ENCODE measurements at regions not wholly inside any gene's neighbourhood (a gene's known extent, or its start where the extent isn't known, plus 50 kb on each side); places are given as distances from the start of the nearest gene placed in this dataset.

DNA sequence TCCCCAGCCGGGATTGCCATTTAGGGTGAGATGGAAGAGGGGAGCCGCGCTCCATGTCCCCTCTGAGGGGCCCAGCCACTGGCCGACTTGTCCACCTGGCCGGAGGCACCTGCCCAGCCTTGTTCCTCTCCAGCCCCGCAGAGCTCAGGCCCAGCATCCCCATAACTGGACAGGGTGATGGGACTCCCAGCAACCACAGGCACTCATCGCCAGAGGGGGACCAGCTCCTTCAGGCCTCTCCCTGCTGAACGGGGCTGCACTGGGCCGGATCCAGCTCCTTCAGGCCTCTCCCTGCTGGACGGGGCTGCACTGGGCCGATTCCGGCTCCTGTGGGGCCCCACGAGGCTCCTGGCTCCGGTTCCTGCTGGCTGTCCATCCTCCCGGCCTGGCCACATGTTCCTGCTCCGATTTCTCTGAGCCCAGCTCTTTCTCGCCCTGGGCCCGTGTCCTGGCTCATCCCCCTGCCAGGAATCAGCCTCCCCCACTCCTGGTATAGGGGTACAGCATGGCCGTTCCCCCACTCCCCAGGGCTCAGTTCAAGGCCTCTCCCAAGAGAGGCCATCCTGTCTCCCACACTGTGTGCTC is 56.1 kb upstream of the ADGRA1 start:
- no peak for TF ChIP-seq POLR2AphosphoS5 (IDR thresholded peaks at IDR 0.05; ENCODE audit: insufficient read depth in 1 of 2, low read depth in 1 of 2)
- TF ChIP-seq, protein P1, sequence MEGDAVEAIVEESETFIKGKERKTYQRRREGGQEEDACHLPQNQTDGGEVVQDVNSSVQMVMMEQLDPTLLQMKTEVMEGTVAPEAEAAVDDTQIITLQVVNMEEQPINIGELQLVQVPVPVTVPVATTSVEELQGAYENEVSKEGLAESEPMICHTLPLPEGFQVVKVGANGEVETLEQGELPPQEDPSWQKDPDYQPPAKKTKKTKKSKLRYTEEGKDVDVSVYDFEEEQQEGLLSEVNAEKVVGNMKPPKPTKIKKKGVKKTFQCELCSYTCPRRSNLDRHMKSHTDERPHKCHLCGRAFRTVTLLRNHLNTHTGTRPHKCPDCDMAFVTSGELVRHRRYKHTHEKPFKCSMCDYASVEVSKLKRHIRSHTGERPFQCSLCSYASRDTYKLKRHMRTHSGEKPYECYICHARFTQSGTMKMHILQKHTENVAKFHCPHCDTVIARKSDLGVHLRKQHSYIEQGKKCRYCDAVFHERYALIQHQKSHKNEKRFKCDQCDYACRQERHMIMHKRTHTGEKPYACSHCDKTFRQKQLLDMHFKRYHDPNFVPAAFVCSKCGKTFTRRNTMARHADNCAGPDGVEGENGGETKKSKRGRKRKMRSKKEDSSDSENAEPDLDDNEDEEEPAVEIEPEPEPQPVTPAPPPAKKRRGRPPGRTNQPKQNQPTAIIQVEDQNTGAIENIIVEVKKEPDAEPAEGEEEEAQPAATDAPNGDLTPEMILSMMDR (IDR thresholded peaks at IDR 0.05), result no peak
- TF ChIP-seq POLR2A (IDR thresholded peaks at IDR 0.05), result no peak
